Medulla oblongata (tissue), 1 donor: ENCODE measurements at regions not wholly inside any gene's neighbourhood (a gene's known extent, or its start where the extent isn't known, plus 50 kb on each side); places are given as distances from the start of the nearest gene placed in this dataset.

Experiments used
- DNase-seq: peaks from one replicate; pipeline ENCODE4 v3.0.0-alpha.2; 2015; ENCODE audit errors: extremely low spot score

GRCh38 chr13:62682788-62683187 lies 1267.1 kb upstream of the PCDH20 start:
- no peak for DNase-seq

GRCh38 chr13:62678039-62678438 lies 1262.4 kb upstream of the PCDH20 start:
- DNase-seq = no peak

- DNase-seq = no peak
Observed at GRCh38 chr13:62663767-62664166, 1248.1 kb upstream of the PCDH20 start.

GRCh38 chr13:62659365-62659764 lies 1243.7 kb upstream of the PCDH20 start:
- no peak for DNase-seq

- no peak for DNase-seq
Observed at GRCh38 chr13:62653371-62653770, 1237.7 kb upstream of the PCDH20 start.

- no peak for DNase-seq
Observed at GRCh38 chr13:62643799-62644524, 1228.3 kb upstream of the PCDH20 start.

- DNase-seq = no peak
Observed at GRCh38 chr13:62643007-62643483, 1227.4 kb upstream of the PCDH20 start.

- no peak for DNase-seq
Observed at GRCh38 chr13:62635161-62635560, 1219.5 kb upstream of the PCDH20 start.

- DNase-seq = no peak
Observed at GRCh38 chr13:62633448-62633847, 1217.8 kb upstream of the PCDH20 start.

- no peak for DNase-seq
Observed at GRCh38 chr13:62631619-62632018, 1216.0 kb upstream of the PCDH20 start.

- DNase-seq = no peak
Observed at GRCh38 chr13:62631124-62631523, 1215.5 kb upstream of the PCDH20 start.

- DNase-seq = no peak
Observed at GRCh38 chr13:62629618-62630017, 1214.0 kb upstream of the PCDH20 start.

- no peak for DNase-seq
Observed at GRCh38 chr13:62627226-62627625, 1211.6 kb upstream of the PCDH20 start.

GRCh38 chr13:62626771-62627170 lies 1211.1 kb upstream of the PCDH20 start:
- no peak for DNase-seq

GRCh38 chr13:62625214-62625881 lies 1209.7 kb upstream of the PCDH20 start:
- no peak for DNase-seq

GRCh38 chr13:62613819-62614218 lies 1198.2 kb upstream of the PCDH20 start:
- DNase-seq = no peak

- DNase-seq = no peak
Observed at GRCh38 chr13:62611343-62611742, 1195.7 kb upstream of the PCDH20 start.

GRCh38 chr13:62598708-62599107 lies 1183.1 kb upstream of the PCDH20 start:
- no peak for DNase-seq

- no peak for DNase-seq
Observed at GRCh38 chr13:62595976-62596375, 1180.3 kb upstream of the PCDH20 start.

GRCh38 chr13:62593804-62594203 lies 1178.2 kb upstream of the PCDH20 start:
- no peak for DNase-seq

GRCh38 chr13:62583466-62583865 lies 1167.8 kb upstream of the PCDH20 start:
- no peak for DNase-seq

GRCh38 chr13:62578402-62578801 lies 1162.8 kb upstream of the PCDH20 start:
- DNase-seq = no peak

- DNase-seq = no peak
Observed at GRCh38 chr13:62564770-62565169, 1149.1 kb upstream of the PCDH20 start.
